ENCODE measurements at regions not wholly inside any gene's neighbourhood (a gene's known extent, or its start where the extent isn't known, plus 50 kb on each side); places are given as distances from the start of the nearest gene placed in this dataset.
"Not testable (repeated sequence)": the region's sequence is repeated elsewhere in the genome, so short reads cannot be mapped to it uniquely, and the experiment has no call there.

GRCh38 chr9:102832814-102833213, 162.3 kb upstream of the CYLC2 start:
- no peaks in the 10 kb centered on the region for H3K36me3 Mint-ChIP-seq
- ATAC-seq (ENCODE audit: low read depth): no peak
- POLR2A ChIA-PET: no interaction called here
- no peak overlapping the region for H3K27ac Mint-ChIP-seq
- no peaks in the 10 kb centered on the region for H3K27me3 Mint-ChIP-seq
- no peaks in the 10 kb centered on the region for H3K4me1 Mint-ChIP-seq
- H3K4me3 Mint-ChIP-seq: no peak overlapping the region
- H3K9me3 Mint-ChIP-seq: no peaks in the 10 kb centered on the region
- DNase-seq: no peak

GRCh38 chr9:102796244-102796643, 198.9 kb upstream of the CYLC2 start:
- Mint-ChIP-seq H3K36me3 (no peaks in the 10 kb centered on the region), H3K4me1 (no peaks in the 10 kb centered on the region), H3K27me3 (no peaks in the 10 kb centered on the region), H3K4me3 (no peak overlapping the region), H3K27ac (no peak overlapping the region), H3K9me3 (peaks cover 6% of the 10 kb centered on the region)
- ATAC-seq (ENCODE audit: low read depth) (no peak), DNase-seq (no peak)
- POLR2A ChIA-PET: no interaction called here

GRCh38 chr9:102795532-102795931, 199.6 kb upstream of the CYLC2 start:
- Mint-ChIP-seq H3K9me3 (peaks cover 5% of the 10 kb centered on the region), H3K27me3 (no peaks in the 10 kb centered on the region), H3K4me1 (no peaks in the 10 kb centered on the region), H3K4me3 (no peak overlapping the region), H3K27ac (no peak overlapping the region), H3K36me3 (no peaks in the 10 kb centered on the region)
- POLR2A ChIA-PET: no interaction called here
- no peak for DNase-seq
- no peak for ATAC-seq (ENCODE audit: low read depth)

DNA sequence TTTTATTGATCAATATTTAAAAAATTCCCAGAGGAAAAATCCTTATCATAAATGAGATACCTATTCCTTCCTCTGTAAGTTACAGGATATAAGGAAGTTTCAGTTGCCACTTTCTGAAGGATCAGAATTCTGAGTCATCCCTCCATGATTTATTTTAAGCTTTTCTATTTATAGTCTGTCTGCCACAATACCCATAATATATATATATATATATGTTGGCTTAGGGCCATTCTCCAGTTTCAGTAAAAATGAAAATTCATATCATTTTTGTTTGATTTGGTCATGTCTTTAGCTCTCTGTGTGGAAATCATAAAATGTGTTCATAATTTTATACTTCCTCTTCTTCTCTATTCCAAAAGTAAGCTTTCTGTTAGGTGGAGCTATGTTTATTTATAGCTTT, 215.8 kb upstream of the CYLC2 start:
- Mint-ChIP-seq H3K27me3 (no peaks in the 10 kb centered on the region), H3K9me3 (peaks cover 5% of the 10 kb centered on the region), H3K4me1 (no peaks in the 10 kb centered on the region), H3K4me3 (no peak overlapping the region), H3K36me3 (no peaks in the 10 kb centered on the region), H3K27ac (no peak overlapping the region)
- DNase-seq: no peak
- no peak for ATAC-seq (ENCODE audit: low read depth)
- POLR2A ChIA-PET: no interaction called here

GRCh38 chr9:102778746-102779145, 216.4 kb upstream of the CYLC2 start:
- H3K4me3 Mint-ChIP-seq: no peak overlapping the region
- ATAC-seq (ENCODE audit: low read depth) (no peak), DNase-seq (no peak)
- H3K4me1 Mint-ChIP-seq: no peaks in the 10 kb centered on the region
- H3K36me3 Mint-ChIP-seq: no peaks in the 10 kb centered on the region
- POLR2A ChIA-PET: no interaction called here
- H3K27ac Mint-ChIP-seq: no peak overlapping the region
- H3K9me3 Mint-ChIP-seq: peaks cover 4% of the 10 kb centered on the region
- no peaks in the 10 kb centered on the region for H3K27me3 Mint-ChIP-seq

DNA sequence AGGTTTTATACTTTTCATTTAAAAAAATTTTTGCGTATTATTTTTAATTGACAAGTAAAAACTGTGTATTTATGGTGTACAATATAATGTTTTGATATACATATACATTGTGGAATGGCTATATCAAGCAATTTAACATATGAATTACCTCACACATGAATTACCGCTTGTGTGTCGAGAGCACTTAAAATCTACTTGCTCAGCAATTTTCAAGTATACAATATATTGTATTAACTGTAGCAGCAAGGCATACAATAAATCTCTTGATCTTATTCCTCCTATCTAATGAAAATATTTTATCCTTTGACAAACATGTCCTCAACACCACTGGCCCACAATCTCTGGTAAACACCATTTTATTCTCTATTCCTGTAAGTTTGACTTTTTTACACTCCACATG, 224.4 kb upstream of the CYLC2 start:
- H3K27ac Mint-ChIP-seq: no peak overlapping the region
- DNase-seq (no peak), ATAC-seq (ENCODE audit: low read depth) (no peak)
- H3K4me1 Mint-ChIP-seq: no peaks in the 10 kb centered on the region
- POLR2A ChIA-PET: no interaction called here
- no peaks in the 10 kb centered on the region for H3K36me3 Mint-ChIP-seq
- H3K4me3 Mint-ChIP-seq: no peak overlapping the region
- H3K27me3 Mint-ChIP-seq: no peaks in the 10 kb centered on the region
- H3K9me3 Mint-ChIP-seq: peaks cover 3% of the 10 kb centered on the region

GRCh38 chr9:102769307-102769706, 225.8 kb upstream of the CYLC2 start:
- POLR2A ChIA-PET: no interaction called here
- no peaks in the 10 kb centered on the region for H3K36me3 Mint-ChIP-seq
- H3K4me3 Mint-ChIP-seq: no peak overlapping the region
- peaks cover 2% of the 10 kb centered on the region for H3K9me3 Mint-ChIP-seq
- no peaks in the 10 kb centered on the region for H3K27me3 Mint-ChIP-seq
- ATAC-seq (ENCODE audit: low read depth) (no peak), DNase-seq (no peak)
- H3K27ac Mint-ChIP-seq: no peak overlapping the region
- H3K4me1 Mint-ChIP-seq: no peaks in the 10 kb centered on the region

GRCh38 chr9:102768002-102768401, 227.1 kb upstream of the CYLC2 start:
- H3K27ac Mint-ChIP-seq: no peak overlapping the region
- no peak for DNase-seq
- no peaks in the 10 kb centered on the region for H3K36me3 Mint-ChIP-seq
- H3K27me3 Mint-ChIP-seq: no peaks in the 10 kb centered on the region
- peaks cover 6% of the 10 kb centered on the region for H3K9me3 Mint-ChIP-seq
- H3K4me1 Mint-ChIP-seq: no peaks in the 10 kb centered on the region
- POLR2A ChIA-PET: no interaction called here
- no peak for ATAC-seq (ENCODE audit: low read depth)
- no peak overlapping the region for H3K4me3 Mint-ChIP-seq

DNA sequence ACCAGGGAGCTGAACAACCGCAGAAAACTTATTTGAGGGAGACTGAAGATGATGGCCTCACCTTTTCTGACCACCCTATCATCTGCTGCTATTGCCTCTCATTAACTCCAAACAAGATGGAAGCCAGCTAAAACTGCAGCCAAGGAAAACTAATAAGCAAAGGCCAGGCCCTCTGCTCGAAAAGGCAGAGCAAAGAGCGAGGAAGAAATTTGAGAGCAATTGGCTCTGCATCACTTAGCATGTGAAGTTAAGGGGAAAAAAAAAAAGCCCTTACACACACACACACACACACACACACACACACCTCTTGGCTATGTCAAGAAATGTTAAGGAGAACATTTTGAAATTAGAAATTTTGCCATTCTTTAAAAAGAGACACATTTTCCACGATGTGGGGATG, 228.1 kb upstream of the CYLC2 start:
- no peaks in the 10 kb centered on the region for H3K4me1 Mint-ChIP-seq
- no peak overlapping the region for H3K4me3 Mint-ChIP-seq
- H3K36me3 Mint-ChIP-seq: no peaks in the 10 kb centered on the region
- ATAC-seq (ENCODE audit: low read depth) (no peak), DNase-seq (no peak)
- POLR2A ChIA-PET: no interaction called here
- no peaks in the 10 kb centered on the region for H3K27me3 Mint-ChIP-seq
- no peak overlapping the region for H3K27ac Mint-ChIP-seq
- H3K9me3 Mint-ChIP-seq: peaks cover 4% of the 10 kb centered on the region

DNA sequence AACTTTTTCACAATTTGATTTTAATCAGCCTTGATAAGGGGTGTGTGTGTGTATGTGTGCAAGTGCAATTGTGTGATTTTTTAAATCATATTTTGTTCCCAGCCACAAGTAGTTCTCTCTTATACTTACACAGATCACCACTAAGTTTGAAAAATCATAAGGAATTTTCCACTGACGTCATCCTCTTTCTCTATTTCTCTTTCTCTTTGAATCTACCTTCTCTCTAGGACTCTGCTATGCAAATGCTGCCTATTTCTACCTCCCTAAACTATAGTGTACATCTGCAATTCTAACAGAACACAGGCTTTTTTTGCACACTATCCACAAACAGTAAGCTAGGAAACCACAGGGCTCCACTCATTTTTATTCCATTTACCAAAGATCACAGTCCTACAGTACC, 254.6 kb upstream of the CYLC2 start:
- Mint-ChIP-seq H3K27me3 (no peaks in the 10 kb centered on the region), H3K4me3 (no peak overlapping the region), H3K9me3 (peaks cover 6% of the 10 kb centered on the region), H3K4me1 (no peaks in the 10 kb centered on the region), H3K27ac (no peak overlapping the region), H3K36me3 (no peaks in the 10 kb centered on the region)
- no peak for ATAC-seq (ENCODE audit: low read depth)
- DNase-seq: no peak
- POLR2A ChIA-PET: no interaction called here

GRCh38 chr9:102728946-102729345, 266.2 kb upstream of the CYLC2 start:
- POLR2A ChIA-PET: no interaction called here

DNA sequence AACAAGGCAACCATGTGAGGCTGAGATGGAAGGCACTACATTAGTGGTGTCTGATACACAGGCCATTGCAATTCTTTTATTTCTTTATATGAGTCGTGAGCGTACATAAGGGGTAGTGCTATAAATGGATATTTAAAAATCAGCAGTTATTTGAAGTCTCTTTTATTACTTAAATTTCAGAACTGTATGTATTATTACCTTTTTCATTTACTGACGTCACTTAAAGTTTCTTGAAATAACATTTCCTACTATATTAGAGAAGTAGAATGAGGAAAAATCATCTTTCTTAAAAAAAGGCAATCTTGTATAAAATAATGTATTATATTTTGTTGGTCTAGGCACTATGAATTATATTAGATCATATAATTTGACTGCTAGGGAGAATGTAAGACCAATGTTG, 280.9 kb upstream of the CYLC2 start:
- no peak for ATAC-seq (ENCODE audit: low read depth)
- H3K27ac Mint-ChIP-seq: no peak overlapping the region
- POLR2A ChIA-PET: no interaction called here
- H3K4me3 Mint-ChIP-seq: no peak overlapping the region
- H3K36me3 Mint-ChIP-seq: no peaks in the 10 kb centered on the region
- H3K27me3 Mint-ChIP-seq: no peaks in the 10 kb centered on the region
- H3K4me1 Mint-ChIP-seq: no peaks in the 10 kb centered on the region
- H3K9me3 Mint-ChIP-seq: peaks cover 6% of the 10 kb centered on the region
- no peak for DNase-seq

More at GRCh38 chr9:102728946-102729345, 266.2 kb upstream of the CYLC2 start:
- DNase-seq: no peak
- no peaks in the 10 kb centered on the region for H3K4me1 Mint-ChIP-seq
- peaks cover 2% of the 10 kb centered on the region for H3K9me3 Mint-ChIP-seq
- H3K27ac Mint-ChIP-seq: no peak overlapping the region
- no peaks in the 10 kb centered on the region for H3K27me3 Mint-ChIP-seq
- no peak overlapping the region for H3K4me3 Mint-ChIP-seq
- ATAC-seq (ENCODE audit: low read depth): no peak
- no peaks in the 10 kb centered on the region for H3K36me3 Mint-ChIP-seq

DNA sequence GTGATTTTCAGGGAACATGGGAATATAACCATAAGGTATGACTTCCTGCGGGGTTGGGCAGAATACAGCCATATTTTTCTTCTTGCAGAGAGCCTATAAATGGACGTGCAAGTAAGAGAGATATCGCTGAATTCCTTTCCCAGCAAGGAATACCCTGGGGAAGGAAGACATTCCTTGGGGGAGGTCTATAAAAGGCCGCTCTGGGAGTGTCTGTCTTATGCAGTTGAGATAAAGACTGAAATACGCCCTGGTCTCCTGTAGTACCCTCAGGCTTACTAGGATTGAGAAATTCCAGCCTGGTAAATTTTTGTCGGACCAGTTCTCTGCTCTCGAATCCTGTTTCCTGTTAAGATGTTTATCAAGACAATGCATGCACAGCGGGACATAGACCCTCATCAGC, 282.2 kb upstream of the CYLC2 start:
- H3K4me3 Mint-ChIP-seq; H3K27ac Mint-ChIP-seq; H3K4me1 Mint-ChIP-seq; H3K9me3 Mint-ChIP-seq; H3K27me3 Mint-ChIP-seq; H3K36me3 Mint-ChIP-seq; ATAC-seq (ENCODE audit: low read depth); DNase-seq; POLR2A ChIA-PET: not testable (repeated sequence)

DNA sequence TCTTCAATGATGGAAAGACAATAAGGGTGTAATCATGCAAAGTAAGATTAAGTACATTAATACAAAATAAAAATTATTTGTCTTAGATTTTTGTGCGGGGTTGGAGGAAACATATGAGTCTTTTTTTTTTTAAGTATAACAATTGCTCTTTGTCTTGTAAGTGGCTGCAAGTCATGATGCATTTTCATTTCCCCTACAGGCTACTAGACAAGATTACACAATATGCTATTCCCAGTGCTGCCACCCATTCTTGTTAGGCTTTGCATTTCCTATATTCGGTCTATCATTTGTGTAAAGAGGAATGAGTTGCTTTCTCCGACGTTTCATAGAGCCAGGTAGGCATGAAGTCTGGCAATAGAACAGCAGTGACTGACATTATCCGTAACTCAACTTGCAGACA, 294.2 kb upstream of the CYLC2 start:
- H3K27ac Mint-ChIP-seq: no peak overlapping the region
- no peaks in the 10 kb centered on the region for H3K27me3 Mint-ChIP-seq
- no peak for DNase-seq
- POLR2A ChIA-PET: no interaction called here
- H3K4me1 Mint-ChIP-seq: no peaks in the 10 kb centered on the region
- no peak for ATAC-seq (ENCODE audit: low read depth)
- H3K9me3 Mint-ChIP-seq: peaks cover 4% of the 10 kb centered on the region
- H3K36me3 Mint-ChIP-seq: no peaks in the 10 kb centered on the region
- no peak overlapping the region for H3K4me3 Mint-ChIP-seq

GRCh38 chr9:102669220-102669619, 325.9 kb upstream of the CYLC2 start:
- Mint-ChIP-seq H3K4me3 (no peak overlapping the region), H3K4me1 (no peaks in the 10 kb centered on the region), H3K36me3 (no peaks in the 10 kb centered on the region), H3K9me3 (no peaks in the 10 kb centered on the region), H3K27me3 (no peaks in the 10 kb centered on the region), H3K27ac (no peak overlapping the region)
- DNase-seq (no peak), ATAC-seq (ENCODE audit: low read depth) (no peak)
- POLR2A ChIA-PET: no interaction called here

All from activated naive CD8-positive, alpha-beta T cell treated with anti-CD3 and anti-CD28 coated beads, Interleukin-2, amount 10 ng/mL, durations not matched to agents 7 days and 5 days (primary cell).